NCI-H345 (cell line): ENCODE measurements at regions not wholly inside any gene's neighbourhood (a gene's known extent, or its start where the extent isn't known, plus 50 kb on each side); places are given as distances from the start of the nearest gene placed in this dataset.
"Not testable (repeated sequence)": the region's sequence is repeated elsewhere in the genome, so short reads cannot be mapped to it uniquely, and the experiment has no call there.

Experiments used
- DNase-seq: peaks from one replicate; lab custom pipeline; 2025; lab: John Stamatoyannopoulos, UW

- DNase-seq = not testable (repeated sequence)
Observed at GRCh38 chr15:81775779-81776178, 270.0 kb downstream of the MEX3B start.

- DNase-seq = no peak
Observed at GRCh38 chr15:81774309-81774708, 271.5 kb downstream of the MEX3B start.

GRCh38 chr15:81768773-81769172, 277.0 kb downstream of the MEX3B start:
- DNase-seq = no peak

GRCh38 chr15:81766829-81767475, 278.9 kb downstream of the MEX3B start:
- DNase-seq = no peak

- DNase-seq = no peak
Observed at GRCh38 chr15:81765816-81766215, 280.0 kb downstream of the MEX3B start.

GRCh38 chr15:81763304-81763703, 282.5 kb downstream of the MEX3B start:
- no peak for DNase-seq

- no peak for DNase-seq
Observed at GRCh38 chr15:81760686-81761085, 285.1 kb downstream of the MEX3B start.

GRCh38 chr15:81758818-81759284, 287.0 kb downstream of the MEX3B start:
- no peak for DNase-seq

GRCh38 chr15:81755626-81756025, 290.2 kb downstream of the MEX3B start:
- no peak for DNase-seq

GRCh38 chr15:81754078-81754477, 291.7 kb downstream of the MEX3B start:
- no peak for DNase-seq

- peak; percentile 33 for DNase-seq
Observed at GRCh38 chr15:81752974-81753373, 292.8 kb downstream of the MEX3B start.

- peak; percentile 91 for DNase-seq
Observed at GRCh38 chr15:81752546-81752942, 293.3 kb downstream of the MEX3B start.

GRCh38 chr15:81751816-81752545, 293.8 kb downstream of the MEX3B start:
- DNase-seq = no peak

- no peak for DNase-seq
Observed at GRCh38 chr15:81751256-81751655, 294.6 kb downstream of the MEX3B start.

- peak; percentile 56 for DNase-seq
Observed at GRCh38 chr15:81749716-81750375, 296.0 kb downstream of the MEX3B start.

- DNase-seq = no peak
Observed at GRCh38 chr15:81747482-81747881, 298.3 kb downstream of the MEX3B start.

- no peak for DNase-seq
Observed at GRCh38 chr15:81747026-81747425, 298.8 kb downstream of the MEX3B start.

GRCh38 chr15:81744364-81744763, 301.5 kb downstream of the MEX3B start:
- DNase-seq = no peak

- DNase-seq = no peak
Observed at GRCh38 chr15:81740416-81740815, 305.4 kb downstream of the MEX3B start.

- no peak for DNase-seq
Observed at GRCh38 chr15:81729340-81729739, 316.5 kb downstream of the MEX3B start.

- no peak for DNase-seq
Observed at GRCh38 chr15:81728726-81729125, 317.1 kb downstream of the MEX3B start.

- DNase-seq = no peak
Observed at GRCh38 chr15:81725590-81725989, 320.2 kb downstream of the MEX3B start.

- no peak for DNase-seq
Observed at GRCh38 chr15:81724536-81724935, 321.3 kb downstream of the MEX3B start.
